ENCODE measurements at regions not wholly inside any gene's neighbourhood (a gene's known extent, or its start where the extent isn't known, plus 50 kb on each side); places are given as distances from the start of the nearest gene placed in this dataset.

DNA sequence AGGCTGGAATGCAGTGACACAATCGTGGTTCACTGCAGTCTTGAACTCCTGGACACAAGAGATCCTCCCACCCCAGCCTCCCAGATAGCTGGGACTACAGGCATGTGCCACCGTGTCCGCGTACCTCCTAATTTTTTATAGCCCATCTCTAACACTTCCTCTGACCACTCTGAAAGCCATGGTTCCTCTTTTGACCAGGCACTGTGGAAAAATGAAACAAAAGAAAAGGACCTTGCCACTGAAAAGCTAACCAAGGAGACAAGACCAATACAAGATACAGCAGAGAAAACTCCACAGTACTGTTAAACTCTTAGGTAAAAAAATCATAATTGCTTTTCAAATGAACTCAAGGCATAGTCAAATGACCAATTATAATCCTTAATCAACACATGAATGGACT is 233.3 kb downstream of the NEDD1 start:
- TF ChIP-seq, protein P1, sequence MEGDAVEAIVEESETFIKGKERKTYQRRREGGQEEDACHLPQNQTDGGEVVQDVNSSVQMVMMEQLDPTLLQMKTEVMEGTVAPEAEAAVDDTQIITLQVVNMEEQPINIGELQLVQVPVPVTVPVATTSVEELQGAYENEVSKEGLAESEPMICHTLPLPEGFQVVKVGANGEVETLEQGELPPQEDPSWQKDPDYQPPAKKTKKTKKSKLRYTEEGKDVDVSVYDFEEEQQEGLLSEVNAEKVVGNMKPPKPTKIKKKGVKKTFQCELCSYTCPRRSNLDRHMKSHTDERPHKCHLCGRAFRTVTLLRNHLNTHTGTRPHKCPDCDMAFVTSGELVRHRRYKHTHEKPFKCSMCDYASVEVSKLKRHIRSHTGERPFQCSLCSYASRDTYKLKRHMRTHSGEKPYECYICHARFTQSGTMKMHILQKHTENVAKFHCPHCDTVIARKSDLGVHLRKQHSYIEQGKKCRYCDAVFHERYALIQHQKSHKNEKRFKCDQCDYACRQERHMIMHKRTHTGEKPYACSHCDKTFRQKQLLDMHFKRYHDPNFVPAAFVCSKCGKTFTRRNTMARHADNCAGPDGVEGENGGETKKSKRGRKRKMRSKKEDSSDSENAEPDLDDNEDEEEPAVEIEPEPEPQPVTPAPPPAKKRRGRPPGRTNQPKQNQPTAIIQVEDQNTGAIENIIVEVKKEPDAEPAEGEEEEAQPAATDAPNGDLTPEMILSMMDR (IDR thresholded peaks at IDR 0.05; ENCODE audit: low read depth, low read length, poor library complexity, severe bottlenecking): no peak
- TF ChIP-seq EZH2phosphoT487 (IDR thresholded peaks at IDR 0.05; ENCODE audit: borderline replicate concordance, low read length): no peak

Data from DOHH2 (cell line).